ENCODE measurements at regions not wholly inside any gene's neighbourhood (a gene's known extent, or its start where the extent isn't known, plus 50 kb on each side); places are given as distances from the start of the nearest gene placed in this dataset.

- H3K79me1 ChIP-seq (ENCODE audit: low read depth, low read length) = no peaks in the 10 kb centered on the region
- peaks cover 0 to 3% (median 0%) of the 10 kb centered on the region in 4 experiments; a peak in 2 of 7 replicates for H3K4me1 ChIP-seq (replicated peaks in 1 of 4; ENCODE audit: control insufficient read depth in 3 of 4, insufficient read depth in 4 of 4, low read length in 3 of 4)
- no peak overlapping the region for H3K4me2 ChIP-seq (ENCODE audit: insufficient read depth in 1 of 2, low read depth in 2 of 2, low read length in 2 of 2)
- no peaks in the 10 kb centered on the region for H3K36me3 ChIP-seq (ENCODE audit: control insufficient read depth in 2 of 4, insufficient read depth in 4 of 4, low read length in 3 of 4)
- no peaks in the 10 kb centered on the region for H4K20me1 ChIP-seq (replicated peaks in 1 of 2; ENCODE audit: control insufficient read depth in 1 of 2, insufficient read depth in 2 of 2, low read length in 2 of 2)
- H4K5ac ChIP-seq (ENCODE audit: insufficient read length, low read depth, low read length) = no peak overlapping the region
- no peak overlapping the region for H3K23ac ChIP-seq (ENCODE audit: insufficient read length)
- H3K4me3 ChIP-seq (ENCODE audit: extremely low read depth in 1 of 4, insufficient read depth in 2 of 4, low read depth in 3 of 4, low read length in 4 of 4) = no peak overlapping the region
- no peak overlapping the region for H3K9ac ChIP-seq (replicated peaks in 1 of 4; ENCODE audit: extremely low read depth in 1 of 4, low read depth in 3 of 4, low read length in 3 of 4)
- 71% methylated on average over 5 of the region's 5 CpGs; no CpG with 5 or more reads in 1 of the 2 experiments for WGBS, 2 experiments (ENCODE audit: extremely low coverage in 1 of 2, insufficient coverage in 1 of 2, insufficient read length in 1 of 2, insufficient replicate concordance in 2 of 2, low coverage in 1 of 2, low lambda C conversion rate in 2 of 2, missing lambda C conversion rate in 1 of 2)
- H3K18ac ChIP-seq (ENCODE audit: extremely low read depth, low read length) = no peak overlapping the region
- H4K91ac ChIP-seq (replicated peaks; ENCODE audit: insufficient read length, low read length) = no peak overlapping the region
- no peak for FAIRE-seq
- no peaks in the 10 kb centered on the region for H3K9me3 ChIP-seq (ENCODE audit: insufficient read depth in 2 of 2, low read depth in 1 of 2, low read length in 1 of 2)
- no peak overlapping the region for H3K27ac ChIP-seq (ENCODE audit: low read depth, low read length)
- no peak overlapping the region for H3K14ac ChIP-seq (ENCODE audit: insufficient read length)
- CTCF ChIA-PET (ENCODE audit: partially characterized antibody) = no interaction called here
- no peak overlapping the region for H2BK15ac ChIP-seq (ENCODE audit: low read length)
- H3K23me2 ChIP-seq (ENCODE audit: low read depth, low read length) = no peaks in the 10 kb centered on the region; the same call in 1 of the 2 replicates
- no peaks in the 10 kb centered on the region for H3K79me2 ChIP-seq (ENCODE audit: control insufficient read depth in 1 of 2, insufficient read depth in 2 of 2, low read length in 2 of 2)
- no peak overlapping the region for H2AFZ ChIP-seq (ENCODE audit: low read length)
- H2AK5ac ChIP-seq (ENCODE audit: low read depth, low read length) = no peak overlapping the region
- no peak overlapping the region for H3K4ac ChIP-seq (replicated peaks; ENCODE audit: insufficient read length, low read depth, low read length)
- H2BK12ac ChIP-seq (ENCODE audit: low read depth, low read length) = no peak overlapping the region
- DNase-seq (ENCODE audit: low read depth in 1 of 2, low spot score in 2 of 2) = no peak
- no peak overlapping the region for H2BK5ac ChIP-seq (ENCODE audit: low read depth, low read length)
- no peaks in the 10 kb centered on the region for H3K27me3 ChIP-seq (replicated peaks in 1 of 4; ENCODE audit: control insufficient read depth in 3 of 4, extremely low read depth in 1 of 4, insufficient read depth in 3 of 4, low read length in 3 of 4)
- no peak overlapping the region for H3K56ac ChIP-seq (replicated peaks; ENCODE audit: insufficient read length, low read depth, low read length)
- no peak overlapping the region for H4K8ac ChIP-seq (ENCODE audit: extremely low read depth, insufficient read depth, low read length)
- POLR2A ChIA-PET (ENCODE audit: partially characterized antibody) = no interaction called here
- no peak overlapping the region for H2BK120ac ChIP-seq (replicated peaks; ENCODE audit: low read depth, low read length)
- H2BK20ac ChIP-seq (ENCODE audit: low read length) = no peak overlapping the region
- TF ChIP-seq HDAC2 (IDR thresholded peaks at IDR 0.05; ENCODE audit: borderline replicate concordance in 1 of 2, low read depth in 2 of 2, low read length in 2 of 2) (no peak), ATF3 (IDR thresholded peaks at IDR 0.05; ENCODE audit: insufficient read depth, low read depth, low read length) (no peak), RAD21 (IDR thresholded peaks at IDR 0.05 in 1 of 2, conservative IDR thresholded peaks at IDR 0.05 in 1 of 2; ENCODE audit: low read depth in 2 of 2, low read length in 2 of 2) (no peak), JUN (IDR thresholded peaks at IDR 0.05; ENCODE audit: low read depth, low read length) (no peak), POLR2AphosphoS5 (IDR thresholded peaks at IDR 0.05; ENCODE audit: low read depth, low read length) (no peak), CEBPB (IDR thresholded peaks at IDR 0.05; ENCODE audit: low read depth, low read length) (no peak)
- TF ChIP-seq, protein P1, sequence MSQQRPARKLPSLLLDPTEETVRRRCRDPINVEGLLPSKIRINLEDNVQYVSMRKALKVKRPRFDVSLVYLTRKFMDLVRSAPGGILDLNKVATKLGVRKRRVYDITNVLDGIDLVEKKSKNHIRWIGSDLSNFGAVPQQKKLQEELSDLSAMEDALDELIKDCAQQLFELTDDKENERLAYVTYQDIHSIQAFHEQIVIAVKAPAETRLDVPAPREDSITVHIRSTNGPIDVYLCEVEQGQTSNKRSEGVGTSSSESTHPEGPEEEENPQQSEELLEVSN (IDR thresholded peaks at IDR 0.05) = no peak
Measured at GRCh38 chr11:112382561-112382960, 121.9 kb upstream of the PLET1 start.

All from H1 (cell line).